Panc1 (cell line): ENCODE measurements at regions not wholly inside any gene's neighbourhood (a gene's known extent, or its start where the extent isn't known, plus 50 kb on each side); places are given as distances from the start of the nearest gene placed in this dataset.

Experiments
- CTCF ChIP-seq: fragments of 450-650 bp; IDR thresholded peaks from 2 replicates; pipeline ENCODE4 v1.5.1; 2017; ENCODE audit warnings: mild to moderate bottlenecking
- POLR2AphosphoS5 ChIP-seq: IDR thresholded peaks from 2 replicates; pipeline ENCODE4 v1.6.1; 2012; ENCODE audit warnings: mild to moderate bottlenecking, low read depth, low read length, moderate library complexity
- REST ChIP-seq, 2 experiments: IDR thresholded peaks; 2 replicates each; pipeline ENCODE4 v1.6.1; 2011 to 2012; ENCODE audit warnings: low read depth in 2 of 2, control low read depth in 1 of 2, low read length in 1 of 2, mild to moderate bottlenecking in 1 of 2, moderate library complexity in 1 of 2; ENCODE audit not compliant: insufficient read depth in 1 of 2
- SIN3A ChIP-seq: IDR thresholded peaks from 2 replicates; pipeline ENCODE4 v1.6.1; 2012; ENCODE audit warnings: low read depth, mild to moderate bottlenecking, low read length, moderate library complexity, borderline replicate concordance; ENCODE audit not compliant: insufficient read depth

GRCh38 chr17:72192800-72193192 is 72.0 kb downstream of the SOX9 start:
- TF ChIP-seq CTCF = no peak
- TF ChIP-seq POLR2AphosphoS5 = no peak
- TF ChIP-seq SIN3A = no peak
- TF ChIP-seq REST (IDR thresholded peaks at IDR 0.05; ENCODE audit: insufficient read depth in 1 of 2, low read depth in 2 of 2, low read length in 1 of 2) = no peak
